GM23248 (cell line): ENCODE measurements at regions not wholly inside any gene's neighbourhood (a gene's known extent, or its start where the extent isn't known, plus 50 kb on each side); places are given as distances from the start of the nearest gene placed in this dataset.

ENCODE experiments used
- EZH2 ChIP-seq: fragments of 200-600 bp; sonication (generic); IDR thresholded peaks from 2 replicates; pipeline ENCODE4 v1.6.1; 2018; ENCODE audit warnings: antibody characterized with exemption, mild to moderate bottlenecking; ENCODE audit not compliant: insufficient read depth, poor library complexity, severe bottlenecking
- EZH2phosphoT487 ChIP-seq: fragments of 200-600 bp; sonication (generic); IDR thresholded peaks from 2 replicates; pipeline ENCODE4 v1.6.1; 2018; ENCODE audit warnings: antibody characterized with exemption, moderate library complexity, mild to moderate bottlenecking, low read depth; ENCODE audit not compliant: insufficient read depth

DNA sequence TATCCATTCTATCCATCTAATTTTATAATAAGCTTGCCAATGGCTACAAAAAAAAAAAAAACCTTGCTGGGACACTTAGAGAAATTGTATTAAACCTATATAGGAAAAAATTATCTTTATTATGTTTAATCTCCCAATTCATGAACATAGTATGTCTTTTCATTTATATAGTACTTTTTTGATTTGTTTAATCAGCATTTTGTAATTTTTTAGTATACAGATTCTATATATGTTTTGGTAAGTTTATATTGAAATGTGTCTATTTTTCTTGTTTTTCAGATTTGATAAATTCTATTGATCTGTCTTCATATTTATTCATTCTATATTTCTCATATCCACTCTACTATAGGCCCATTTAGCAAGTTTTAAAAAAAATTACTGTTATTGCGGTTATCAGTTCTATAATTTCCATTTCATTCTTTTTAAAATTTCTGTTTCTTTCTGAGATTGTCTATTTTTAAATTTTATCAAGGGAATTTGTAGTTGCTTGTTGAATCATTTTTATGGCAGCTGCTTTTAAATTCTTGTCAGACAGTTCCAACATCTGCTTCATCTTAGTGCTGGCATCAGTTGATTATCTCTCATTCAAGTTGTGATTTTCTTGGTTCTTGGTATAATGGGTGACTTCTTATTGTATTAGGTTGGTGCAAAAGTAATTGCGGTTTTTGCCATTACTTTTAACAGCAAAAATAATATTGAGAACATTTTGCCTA is 170.1 kb upstream of the S1PR3 start:
- TF ChIP-seq EZH2phosphoT487 = no peak
- no peak for TF ChIP-seq EZH2
